Hepatocyte (in vitro differentiated cells): ENCODE measurements at regions not wholly inside any gene's neighbourhood (a gene's known extent, or its start where the extent isn't known, plus 50 kb on each side); places are given as distances from the start of the nearest gene placed in this dataset.
A peak's percentile ranks its signal among the peaks of the same experiment; 100 is the strongest.
"Not testable (repeated sequence)": the region's sequence is repeated elsewhere in the genome, so short reads cannot be mapped to it uniquely, and the experiment has no call there.

Source experiments
- DNase-seq: peaks from one replicate; pipeline ENCODE4 v3.0.0-alpha.2; 2016; ENCODE audit warnings: low spot score
- H2AFZ ChIP-seq: fragments of 200-600 bp; sonication (generic); 2 replicates; pipeline ENCODE4 v1.6.0; 2016; ENCODE audit warnings: antibody characterized with exemption, mild to moderate bottlenecking
- H3K27ac ChIP-seq: fragments of 200-600 bp; sonication (generic); 2 replicates; pipeline ENCODE4 v1.5.1; 2016; ENCODE audit warnings: mild to moderate bottlenecking
- H3K27me3 ChIP-seq: fragments of 200-600 bp; sonication (generic); 2 replicates; pipeline ENCODE4 v1.6.1; 2016
- H3K36me3 ChIP-seq: fragments of 200-600 bp; sonication (generic); replicated peaks from 2 replicates; pipeline ENCODE4 v1.5.1; 2016; ENCODE audit warnings: low read depth; ENCODE audit not compliant: insufficient read depth
- H3K4me1 ChIP-seq: fragments of 200-600 bp; sonication (generic); 2 replicates; pipeline ENCODE4 v1.5.1; 2016; ENCODE audit warnings: mild to moderate bottlenecking, moderate library complexity; ENCODE audit not compliant: insufficient read depth
- H3K4me2 ChIP-seq: fragments of 200-600 bp; sonication (generic); 2 replicates; pipeline ENCODE4 v1.6.0; 2016
- H3K4me3 ChIP-seq: fragments of 200-600 bp; sonication (generic); 2 replicates; pipeline ENCODE4 v1.5.1; 2016; ENCODE audit warnings: mild to moderate bottlenecking
- H3K79me2 ChIP-seq: fragments of 200-600 bp; sonication (generic); 2 replicates; pipeline ENCODE4 v1.6.0; 2017; ENCODE audit warnings: mild to moderate bottlenecking
- H3K9me2 ChIP-seq: fragments of 200-600 bp; sonication (generic); replicated peaks from 2 replicates; pipeline ENCODE4 v1.6.0; 2017; ENCODE audit warnings: mild to moderate bottlenecking; ENCODE audit not compliant: insufficient read depth
- H3K9me3 ChIP-seq: fragments of 200-600 bp; sonication (generic); 2 replicates; pipeline ENCODE4 v1.5.1; 2016; ENCODE audit warnings: low read depth, mild to moderate bottlenecking
- H4K20me1 ChIP-seq: fragments of 200-600 bp; sonication (generic); 2 replicates; pipeline ENCODE4 v1.6.0; 2016; ENCODE audit warnings: mild to moderate bottlenecking; ENCODE audit not compliant: insufficient read depth, poor library complexity, severe bottlenecking
- EZH2 ChIP-seq: fragments of 200-600 bp; sonication (generic); IDR thresholded peaks from 2 replicates; pipeline ENCODE4 v1.6.1; 2016; ENCODE audit warnings: antibody characterized with exemption, mild to moderate bottlenecking, borderline replicate concordance
- EZH2phosphoT487 ChIP-seq: fragments of 200-600 bp; sonication (generic); IDR thresholded peaks from one replicate; pipeline ENCODE4 v1.6.1; 2018; ENCODE audit warnings: antibody characterized with exemption, mild to moderate bottlenecking, low read depth, moderate library complexity; ENCODE audit not compliant: unreplicated experiment, severe bottlenecking
- WGBS: methylation state at CpG from one replicate; pipeline ENCODE4 v1.1.6; 2016; ENCODE audit warnings: low lambda C conversion rate; ENCODE audit errors: missing lambda C conversion rate; 5-methylcytosine and 5-hydroxymethylcytosine counted together
- TF ChIP-seq, protein P1 (sequence below): fragments of 200-600 bp; sonication (generic); IDR thresholded peaks from 2 replicates; pipeline ENCODE4 v1.5.1; 2016; ENCODE audit warnings: antibody characterized with exemption, mild to moderate bottlenecking; ENCODE audit not compliant: poor library complexity

GRCh38 chr2:167331636-167332232 is 443.5 kb downstream of the XIRP2 start:
- Histone ChIP-seq H3K27ac (no peak overlapping the region), H3K9me3 (no peaks in the 10 kb centered on the region), H3K4me1 (no peaks in the 10 kb centered on the region), H3K79me2 (no peaks in the 10 kb centered on the region), H3K27me3 (no peaks in the 10 kb centered on the region), H2AFZ (no peak overlapping the region), H3K36me3 (no peaks in the 10 kb centered on the region), H4K20me1 (no peaks in the 10 kb centered on the region), H3K9me2 (no peaks in the 10 kb centered on the region), H3K4me2 (peak overlapping the region; percentile 51), H3K4me3 (no peak overlapping the region)
- DNase-seq = peak; percentile 46
- 22% methylated on average over 5 of the region's 5 CpGs for WGBS
- TF ChIP-seq, protein P1, sequence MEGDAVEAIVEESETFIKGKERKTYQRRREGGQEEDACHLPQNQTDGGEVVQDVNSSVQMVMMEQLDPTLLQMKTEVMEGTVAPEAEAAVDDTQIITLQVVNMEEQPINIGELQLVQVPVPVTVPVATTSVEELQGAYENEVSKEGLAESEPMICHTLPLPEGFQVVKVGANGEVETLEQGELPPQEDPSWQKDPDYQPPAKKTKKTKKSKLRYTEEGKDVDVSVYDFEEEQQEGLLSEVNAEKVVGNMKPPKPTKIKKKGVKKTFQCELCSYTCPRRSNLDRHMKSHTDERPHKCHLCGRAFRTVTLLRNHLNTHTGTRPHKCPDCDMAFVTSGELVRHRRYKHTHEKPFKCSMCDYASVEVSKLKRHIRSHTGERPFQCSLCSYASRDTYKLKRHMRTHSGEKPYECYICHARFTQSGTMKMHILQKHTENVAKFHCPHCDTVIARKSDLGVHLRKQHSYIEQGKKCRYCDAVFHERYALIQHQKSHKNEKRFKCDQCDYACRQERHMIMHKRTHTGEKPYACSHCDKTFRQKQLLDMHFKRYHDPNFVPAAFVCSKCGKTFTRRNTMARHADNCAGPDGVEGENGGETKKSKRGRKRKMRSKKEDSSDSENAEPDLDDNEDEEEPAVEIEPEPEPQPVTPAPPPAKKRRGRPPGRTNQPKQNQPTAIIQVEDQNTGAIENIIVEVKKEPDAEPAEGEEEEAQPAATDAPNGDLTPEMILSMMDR = peak; percentile 16
- TF ChIP-seq EZH2phosphoT487 (no peak), EZH2 (no peak)

DNA sequence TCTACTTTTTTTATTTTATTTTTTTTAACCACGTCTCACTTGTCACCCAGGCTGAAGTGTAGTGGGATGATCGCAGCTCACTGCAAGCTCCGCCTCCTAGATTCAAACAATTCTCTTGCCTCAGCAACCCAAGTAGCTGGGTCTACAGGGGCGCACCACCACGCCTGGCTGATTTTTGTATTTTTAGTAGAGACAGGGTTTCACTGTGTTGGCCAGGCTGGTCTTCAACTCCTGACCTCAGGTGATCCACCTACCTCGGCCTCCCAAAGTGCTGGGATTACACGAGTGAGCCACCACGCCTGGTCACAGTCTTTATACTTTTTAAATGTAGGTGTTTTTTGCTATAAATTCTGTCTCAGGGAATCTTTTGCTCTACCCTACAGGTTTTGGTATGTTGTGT is 440.5 kb downstream of the XIRP2 start:
- H3K36me3 ChIP-seq, H3K79me2 ChIP-seq, H2AFZ ChIP-seq, DNase-seq, H3K27me3 ChIP-seq, H3K27ac ChIP-seq, H3K9me3 ChIP-seq, H3K4me2 ChIP-seq, H3K4me3 ChIP-seq, H4K20me1 ChIP-seq, H3K9me2 ChIP-seq, H3K4me1 ChIP-seq: not testable (repeated sequence)
- 96% methylated on average over 8 of the region's 8 CpGs for WGBS

- Histone ChIP-seq H3K4me2 (no peak overlapping the region), H4K20me1 (no peaks in the 10 kb centered on the region), H3K36me3 (no peaks in the 10 kb centered on the region), H3K4me1 (no peaks in the 10 kb centered on the region), H3K4me3 (no peak overlapping the region), H3K27ac (no peak overlapping the region), H3K79me2 (no peaks in the 10 kb centered on the region), H3K9me2 (no peaks in the 10 kb centered on the region), H3K9me3 (no peaks in the 10 kb centered on the region), H2AFZ (no peak overlapping the region), H3K27me3 (no peaks in the 10 kb centered on the region)
- WGBS = 80% methylated on average over 2 of the region's 2 CpGs
- no peak for DNase-seq
- TF ChIP-seq EZH2 (no peak), EZH2phosphoT487 (no peak)
- TF ChIP-seq, protein P1 = no peak
These were observed 434.5 kb downstream of the XIRP2 start for GRCh38 chr2:167322795-167323194.

DNA sequence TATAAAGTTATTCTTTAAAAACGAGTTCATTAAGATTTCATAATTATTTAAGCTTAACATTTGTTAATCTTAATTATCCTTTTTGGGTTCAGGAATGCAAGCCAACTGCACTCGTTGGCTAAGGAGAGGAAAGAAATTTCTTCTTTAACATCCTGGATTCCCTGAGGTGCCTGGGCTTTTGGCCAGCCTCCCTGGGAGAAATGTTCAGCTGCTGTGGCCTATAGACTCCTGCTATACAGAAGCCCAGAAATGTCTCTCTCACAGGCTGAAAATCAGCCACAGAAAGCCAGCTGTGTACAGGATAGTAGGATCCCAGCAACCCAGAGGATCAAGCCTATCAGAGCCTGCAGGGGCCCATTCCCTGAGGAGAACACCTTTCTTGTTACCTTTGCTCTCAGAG is 430.3 kb downstream of the XIRP2 start:
- Histone ChIP-seq H2AFZ (no peak overlapping the region), H3K27ac (no peak overlapping the region), H3K4me3 (no peak overlapping the region), H3K9me2 (no peaks in the 10 kb centered on the region), H3K36me3 (no peaks in the 10 kb centered on the region), H4K20me1 (no peaks in the 10 kb centered on the region), H3K9me3 (no peaks in the 10 kb centered on the region), H3K4me1 (no peaks in the 10 kb centered on the region), H3K79me2 (no peaks in the 10 kb centered on the region), H3K4me2 (no peak overlapping the region), H3K27me3 (no peaks in the 10 kb centered on the region)
- WGBS = 85% methylated on average over 2 of the region's 2 CpGs
- no peak for DNase-seq
- TF ChIP-seq, protein P1 = no peak
- no peak for TF ChIP-seq EZH2phosphoT487
- no peak for TF ChIP-seq EZH2
